IMR-90 (cell line): ENCODE measurements at regions not wholly inside any gene's neighbourhood (a gene's known extent, or its start where the extent isn't known, plus 50 kb on each side); places are given as distances from the start of the nearest gene placed in this dataset.

Experiments used
- ATAC-seq: fragments of 200-7000 bp; cut with Tn5 transposase; 2 replicates; pipeline ENCODE4 v1.9.1; 2020; ENCODE audit warnings: low read depth, mild to moderate bottlenecking, moderate library complexity
- BruUV-seq: library from RNA; stranded (reverse); fragments of 400-500 nt; replicated peaks from 2 replicates; lab custom pipeline; 2021; lab: Mats Ljungman, UMichigan
- CTCF ChIA-PET: fragments of 300-600 bp; formaldehyde crosslinking; extraction: SDS; loops from one replicate; lab custom pipeline; 2021; ENCODE audit warnings: antibody characterized with exemption; lab: Yijun Ruan, JAX
- POLR2A ChIA-PET: fragments of 300-600 bp; sonication (Branson Sonifier 250); formaldehyde crosslinking; loops from one replicate; lab custom pipeline; 2022; ENCODE audit warnings: antibody characterized with exemption; ENCODE audit not compliant: unreplicated experiment; lab: Charles Lee
- DNase-seq: peaks from one replicate; pipeline ENCODE4 v3.0.0; 2013
- H2AFZ ChIP-seq: replicated peaks from 2 replicates; pipeline ENCODE3; 2013; ENCODE audit warnings: low read length, mild to moderate bottlenecking; ENCODE audit not compliant: poor library complexity
- H2AK5ac ChIP-seq: 2 replicates; pipeline ENCODE4 v1.6.1; 2013; ENCODE audit warnings: low read depth, low read length, inconsistent platforms
- H2AK9ac ChIP-seq: replicated peaks from 2 replicates; pipeline ENCODE3; 2013; ENCODE audit warnings: mild to moderate bottlenecking, low read depth, low read length, moderate library complexity; ENCODE audit not compliant: poor library complexity
- H2BK120ac ChIP-seq: 2 replicates; pipeline ENCODE4 v1.6.1; 2013; ENCODE audit warnings: low read depth, low read length, inconsistent platforms
- H2BK15ac ChIP-seq: 3 replicates; pipeline ENCODE4 v1.6.1; 2013; ENCODE audit warnings: low read depth, low read length, inconsistent platforms
- H2BK20ac ChIP-seq: 2 replicates; pipeline ENCODE4 v1.6.1; 2013; ENCODE audit warnings: low read depth, mild to moderate bottlenecking, inconsistent platforms, low read length, moderate library complexity
- H2BK5ac ChIP-seq: 2 replicates; pipeline ENCODE4 v1.6.1; 2013; ENCODE audit warnings: mild to moderate bottlenecking, low read depth, low read length, inconsistent platforms; ENCODE audit not compliant: poor library complexity, severe bottlenecking
- H3K14ac ChIP-seq: replicated peaks from 2 replicates; pipeline ENCODE4 v1.6.1; 2013; ENCODE audit warnings: low read depth, low read length, inconsistent platforms
- H3K18ac ChIP-seq: 2 replicates; pipeline ENCODE4 v1.6.1; 2013; ENCODE audit warnings: low read depth, low read length, control low read depth
- H3K23ac ChIP-seq: 2 replicates; pipeline ENCODE4 v1.6.1; 2013; ENCODE audit warnings: low read depth, low read length, inconsistent platforms
- H3K27ac ChIP-seq: 2 replicates; pipeline ENCODE4 v1.5.1; 2013; ENCODE audit warnings: mild to moderate bottlenecking, control low read depth, low read length; ENCODE audit not compliant: insufficient read depth
- H3K27me3 ChIP-seq: 2 replicates; pipeline ENCODE4 v1.6.1; 2013; ENCODE audit warnings: low read length; ENCODE audit not compliant: control insufficient read depth, insufficient read depth
- H3K36me3 ChIP-seq: 2 replicates; pipeline ENCODE4 v1.6.1; 2013; ENCODE audit warnings: low read length, mixed read lengths; ENCODE audit not compliant: control insufficient read depth, insufficient read depth
- H3K4ac ChIP-seq: 2 replicates; pipeline ENCODE4 v1.6.1; 2013; ENCODE audit warnings: low read depth, low read length, inconsistent platforms
- H3K4me1 ChIP-seq: 2 replicates; pipeline ENCODE4 v1.6.1; 2013; ENCODE audit warnings: low read length, mixed read lengths; ENCODE audit not compliant: control insufficient read depth, insufficient read depth
- H3K4me2 ChIP-seq: 2 replicates; pipeline ENCODE4 v1.6.1; 2013; ENCODE audit warnings: low read depth, mild to moderate bottlenecking, control low read depth, low read length, moderate library complexity
- H3K4me3 ChIP-seq: 2 replicates; pipeline ENCODE4 v1.5.1; 2013; ENCODE audit warnings: low read depth, mild to moderate bottlenecking, control low read depth, low read length, moderate library complexity; ENCODE audit not compliant: insufficient read depth
- H3K56ac ChIP-seq: 2 replicates; pipeline ENCODE4 v1.6.1; 2013; ENCODE audit warnings: low read length, inconsistent platforms; ENCODE audit not compliant: insufficient read depth; ENCODE audit errors: extremely low read depth
- H3K79me1 ChIP-seq, 2 experiments: 2 replicates each; pipeline ENCODE4 v1.6.1; 2013; ENCODE audit warnings: low read length in 2 of 2, inconsistent platforms in 1 of 2, low read depth in 1 of 2
- H3K9ac ChIP-seq: 2 replicates; pipeline ENCODE4 v1.6.1; 2013; ENCODE audit warnings: low read depth, low read length, control low read depth
- H3K9me1 ChIP-seq: 2 replicates; pipeline ENCODE4 v1.6.1; 2013; ENCODE audit warnings: low read length, inconsistent platforms; ENCODE audit not compliant: insufficient read depth
- H3K9me3 ChIP-seq: 2 replicates; pipeline ENCODE4 v1.6.1; 2013; ENCODE audit warnings: low read length; ENCODE audit not compliant: control insufficient read depth, insufficient read depth
- H4K20me1 ChIP-seq: 2 replicates; pipeline ENCODE4 v1.6.1; 2013; ENCODE audit warnings: low read length, inconsistent platforms; ENCODE audit not compliant: insufficient read depth
- H4K5ac ChIP-seq: 2 replicates; pipeline ENCODE4 v1.6.1; 2013; ENCODE audit warnings: mild to moderate bottlenecking, low read depth, low read length, control low read depth
- H4K8ac ChIP-seq, 2 experiments: 2 replicates each; pipeline ENCODE4 v1.6.1; 2013; ENCODE audit warnings: low read depth in 2 of 2, low read length in 2 of 2, control low read depth in 1 of 2, inconsistent platforms in 1 of 2
- H4K91ac ChIP-seq: 2 replicates; pipeline ENCODE4 v1.6.1; 2013; ENCODE audit warnings: low read depth, low read length, inconsistent platforms; ENCODE audit not compliant: insufficient read depth
- BHLHE40 ChIP-seq: fragments of 150-350 bp; IDR thresholded peaks from 2 replicates; pipeline ENCODE4 v1.6.1; 2016; ENCODE audit warnings: mild to moderate bottlenecking, low read depth, low read length
- CEBPB ChIP-seq: IDR thresholded peaks from 2 replicates; pipeline ENCODE4 v1.6.1; 2012; ENCODE audit warnings: low read depth, low read length, improper control_type of control experiment
- CHD1 ChIP-seq: IDR thresholded peaks from 2 replicates; pipeline ENCODE4 v1.6.1; 2012; ENCODE audit warnings: low read depth, low read length, improper control_type of control experiment
- CTCF ChIP-seq: conservative IDR thresholded peaks from 2 replicates; pipeline ENCODE4 v1.5.1; 2012; ENCODE audit warnings: mild to moderate bottlenecking, low read depth, low read length, improper control_type of control experiment
- FOS ChIP-seq: fragments of 150-350 bp; IDR thresholded peaks from 2 replicates; pipeline ENCODE4 v1.6.1; 2016; ENCODE audit warnings: low read depth, low read length
- MXI1 ChIP-seq: IDR thresholded peaks from 2 replicates; pipeline ENCODE4 v1.6.1; 2012; ENCODE audit warnings: low read depth, mild to moderate bottlenecking, low read length, moderate library complexity, borderline replicate concordance
- NFE2L2 ChIP-seq: fragments of 150-350 bp; IDR thresholded peaks from 2 replicates; pipeline ENCODE4 v1.6.1; 2016; ENCODE audit warnings: low read depth, mild to moderate bottlenecking, low read length
- RAD21 ChIP-seq: IDR thresholded peaks from 2 replicates; pipeline ENCODE4 v1.6.1; 2012; ENCODE audit warnings: low read length, improper control_type of control experiment
- USF2 ChIP-seq: fragments of 150-350 bp; IDR thresholded peaks from 2 replicates; pipeline ENCODE4 v1.6.1; 2017; ENCODE audit warnings: mild to moderate bottlenecking, antibody characterized with exemption, low read length, low read depth
- WGBS, 2 experiments: methylation state at CpG; one replicate each; pipeline versions ENCODE4 v1.1.5 to v1.1.7; 2013; ENCODE audit warnings: missing lambda C conversion rate in 2 of 2; ENCODE audit not compliant: insufficient read length in 1 of 2; ENCODE audit errors: extremely low coverage in 2 of 2; 5-methylcytosine and 5-hydroxymethylcytosine counted together
- dilution Hi-C: fragments of 300-500 bp; cut with HindIII; formaldehyde crosslinking; loops from one replicate; pipeline ENCODE4 v1.14.3; 2018; ENCODE audit warnings: low sequenced_read_pairs; ENCODE audit not compliant: unreplicated experiment
- in situ Hi-C: fragments of 300-500 bp; cut with MboI; formaldehyde crosslinking; loops from 3 replicates; pipeline ENCODE4 v1.14.3; 2019; ENCODE audit warnings: low sequenced_read_pairs, inconsistent platforms, mixed read lengths
- intact Hi-C: fragments of 100-400 bp; cut with micrococcal nuclease; formaldehyde crosslinking; loops from 2 replicates; pipeline ENCODE4 v1.10.0; 2022

GRCh38 chr9:78422309-78422708 is 125.4 kb downstream of the PSAT1 start:
- Histone ChIP-seq H2BK5ac (no peak overlapping the region), H4K20me1 (no peaks in the 10 kb centered on the region), H2BK120ac (no peak overlapping the region), H3K14ac (no peak overlapping the region), H2AK5ac (no peak overlapping the region), H3K27me3 (no peaks in the 10 kb centered on the region), H3K23ac (no peak overlapping the region), H3K18ac (no peak overlapping the region), H3K4me2 (no peak overlapping the region), H3K36me3 (no peaks in the 10 kb centered on the region), H3K27ac (no peak overlapping the region), H3K56ac (no peak overlapping the region), H3K4ac (no peak overlapping the region), H2BK15ac (no peak overlapping the region), H2BK20ac (no peak overlapping the region), H4K91ac (no peak overlapping the region), H3K9me1 (no peaks in the 10 kb centered on the region), H2AFZ (no peak overlapping the region), H3K9me3 (no peaks in the 10 kb centered on the region), H3K9ac (no peak overlapping the region), H3K4me3 (no peak overlapping the region), H3K79me1 (no peaks in the 10 kb centered on the region), H4K5ac (no peak overlapping the region), H3K4me1 (no peaks in the 10 kb centered on the region), H2AK9ac (no peak overlapping the region), H4K8ac (no peak overlapping the region)
- POLR2A ChIA-PET = no interaction called here
- WGBS, 2 experiments = no CpG with 5 or more reads among the region's 5 CpGs
- BruUV-seq = no TSS peak
- CTCF ChIA-PET = no interaction called here
- in situ Hi-C loops (no loop called here), intact Hi-C loops (no loop called here), dilution Hi-C loops (no loop called here)
- ATAC-seq (no peak), DNase-seq (no peak)
- TF ChIP-seq FOS (no peak), RAD21 (no peak), CEBPB (no peak), CTCF (no peak), BHLHE40 (no peak), CHD1 (no peak), MXI1 (no peak), NFE2L2 (no peak), USF2 (no peak)
